C4-2B (cell line): ENCODE measurements at regions not wholly inside any gene's neighbourhood (a gene's known extent, or its start where the extent isn't known, plus 50 kb on each side); places are given as distances from the start of the nearest gene placed in this dataset.
"Not testable (repeated sequence)": the region's sequence is repeated elsewhere in the genome, so short reads cannot be mapped to it uniquely, and the experiment has no call there.

Experiments used
- ZFX ChIP-seq: fragments of 450-650 bp; IDR thresholded peaks from 2 replicates; pipeline ENCODE4 v1.6.1; 2017
- TF ChIP-seq, protein P1 (sequence below): fragments of 450-650 bp; conservative IDR thresholded peaks from 2 replicates; pipeline ENCODE4 v1.5.1; 2017; ENCODE audit warnings: mild to moderate bottlenecking

DNA sequence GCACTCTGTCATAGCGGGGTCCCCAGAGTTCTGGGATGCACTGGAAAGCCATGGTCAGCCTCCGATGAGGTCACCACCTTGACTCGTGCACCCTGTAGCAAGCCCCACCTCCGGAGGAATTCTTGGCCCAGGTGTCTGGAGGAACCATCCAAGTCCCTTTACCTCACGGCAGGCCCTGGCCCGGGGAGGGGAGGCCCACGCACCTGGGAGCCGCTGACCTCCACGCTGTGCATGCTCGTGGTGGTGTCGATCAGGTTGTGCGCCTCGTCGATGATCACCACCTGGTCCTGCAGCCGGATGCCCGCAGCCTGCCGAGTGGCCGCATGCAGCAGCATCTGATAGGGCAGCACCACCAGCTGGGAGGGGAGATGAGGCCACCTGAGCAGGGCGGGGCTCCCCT, 177.3 kb downstream of the KLRB1 start:
- not testable (repeated sequence) for TF ChIP-seq ZFX
- TF ChIP-seq, protein P1, sequence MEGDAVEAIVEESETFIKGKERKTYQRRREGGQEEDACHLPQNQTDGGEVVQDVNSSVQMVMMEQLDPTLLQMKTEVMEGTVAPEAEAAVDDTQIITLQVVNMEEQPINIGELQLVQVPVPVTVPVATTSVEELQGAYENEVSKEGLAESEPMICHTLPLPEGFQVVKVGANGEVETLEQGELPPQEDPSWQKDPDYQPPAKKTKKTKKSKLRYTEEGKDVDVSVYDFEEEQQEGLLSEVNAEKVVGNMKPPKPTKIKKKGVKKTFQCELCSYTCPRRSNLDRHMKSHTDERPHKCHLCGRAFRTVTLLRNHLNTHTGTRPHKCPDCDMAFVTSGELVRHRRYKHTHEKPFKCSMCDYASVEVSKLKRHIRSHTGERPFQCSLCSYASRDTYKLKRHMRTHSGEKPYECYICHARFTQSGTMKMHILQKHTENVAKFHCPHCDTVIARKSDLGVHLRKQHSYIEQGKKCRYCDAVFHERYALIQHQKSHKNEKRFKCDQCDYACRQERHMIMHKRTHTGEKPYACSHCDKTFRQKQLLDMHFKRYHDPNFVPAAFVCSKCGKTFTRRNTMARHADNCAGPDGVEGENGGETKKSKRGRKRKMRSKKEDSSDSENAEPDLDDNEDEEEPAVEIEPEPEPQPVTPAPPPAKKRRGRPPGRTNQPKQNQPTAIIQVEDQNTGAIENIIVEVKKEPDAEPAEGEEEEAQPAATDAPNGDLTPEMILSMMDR, result not testable (repeated sequence)
